Islet of Langerhans (tissue), 1 donor: ENCODE measurements at regions not wholly inside any gene's neighbourhood (a gene's known extent, or its start where the extent isn't known, plus 50 kb on each side); places are given as distances from the start of the nearest gene placed in this dataset.
A peak's percentile ranks its signal among the peaks of the same experiment; 100 is the strongest.

ENCODE experiments used
- FAIRE-seq: peaks from one replicate; lab custom pipeline; 2011; peaks lifted over from hg19 to GRCh38; lab: Jason Lieb, UNC

DNA sequence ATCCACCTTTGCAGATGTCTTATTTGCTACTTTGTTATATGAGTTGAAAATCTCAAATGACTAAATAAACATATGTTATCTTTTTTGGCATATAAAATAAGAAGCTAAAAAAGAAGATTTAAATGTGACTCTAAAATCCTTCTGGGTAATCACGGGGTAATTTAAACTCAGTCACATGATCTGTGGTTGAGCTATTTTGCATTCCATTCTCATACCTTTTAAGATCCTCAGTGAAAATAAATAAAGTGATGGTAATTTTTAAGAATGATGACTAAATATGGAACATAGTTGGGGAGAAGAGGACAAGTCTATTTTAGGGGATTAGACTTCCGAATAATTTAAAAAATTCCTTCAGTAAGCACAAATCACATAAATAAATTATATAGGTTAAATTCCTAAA lies 1076.8 kb downstream of the TUSC7 start:
- FAIRE-seq, result no peak

DNA sequence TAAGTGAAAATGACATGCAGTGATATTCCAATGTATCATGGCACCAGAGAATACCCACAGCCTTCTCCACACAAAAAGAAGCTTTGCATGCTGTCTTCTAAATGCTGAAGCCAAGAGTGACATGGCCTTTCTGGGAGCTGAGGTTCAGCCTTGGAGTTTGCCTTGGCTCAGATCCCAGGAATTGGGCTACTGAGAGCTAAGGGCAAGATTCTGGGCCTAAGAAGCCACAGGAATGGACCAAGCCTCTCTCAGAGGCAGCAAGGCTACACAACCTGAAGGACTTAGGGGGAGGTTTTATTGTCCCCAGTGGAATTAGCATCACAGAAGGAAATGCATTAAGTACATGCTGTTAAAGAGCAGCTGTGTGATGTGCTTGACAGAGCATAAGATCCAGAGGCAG lies 1078.5 kb downstream of the TUSC7 start:
- FAIRE-seq, result no peak

DNA sequence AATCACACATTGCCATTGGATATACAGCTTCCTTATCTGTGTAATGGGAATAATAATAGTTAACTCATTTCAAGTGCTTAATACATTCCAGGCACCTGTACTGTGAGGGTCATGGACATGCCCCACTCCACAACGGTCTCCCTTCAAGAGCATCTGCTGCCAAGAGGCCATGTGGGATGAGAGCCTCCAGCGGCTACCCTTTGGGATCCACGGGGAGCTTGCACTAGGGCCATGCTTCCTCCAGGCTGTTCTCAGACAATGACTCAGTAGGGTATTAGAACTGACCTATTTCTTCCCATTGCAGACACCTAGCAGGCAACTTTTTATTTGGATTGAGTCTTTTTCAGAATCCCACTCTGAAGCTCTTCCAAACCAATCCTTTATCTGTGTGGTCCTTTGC lies 1078.9 kb downstream of the TUSC7 start:
- no peak for FAIRE-seq

DNA sequence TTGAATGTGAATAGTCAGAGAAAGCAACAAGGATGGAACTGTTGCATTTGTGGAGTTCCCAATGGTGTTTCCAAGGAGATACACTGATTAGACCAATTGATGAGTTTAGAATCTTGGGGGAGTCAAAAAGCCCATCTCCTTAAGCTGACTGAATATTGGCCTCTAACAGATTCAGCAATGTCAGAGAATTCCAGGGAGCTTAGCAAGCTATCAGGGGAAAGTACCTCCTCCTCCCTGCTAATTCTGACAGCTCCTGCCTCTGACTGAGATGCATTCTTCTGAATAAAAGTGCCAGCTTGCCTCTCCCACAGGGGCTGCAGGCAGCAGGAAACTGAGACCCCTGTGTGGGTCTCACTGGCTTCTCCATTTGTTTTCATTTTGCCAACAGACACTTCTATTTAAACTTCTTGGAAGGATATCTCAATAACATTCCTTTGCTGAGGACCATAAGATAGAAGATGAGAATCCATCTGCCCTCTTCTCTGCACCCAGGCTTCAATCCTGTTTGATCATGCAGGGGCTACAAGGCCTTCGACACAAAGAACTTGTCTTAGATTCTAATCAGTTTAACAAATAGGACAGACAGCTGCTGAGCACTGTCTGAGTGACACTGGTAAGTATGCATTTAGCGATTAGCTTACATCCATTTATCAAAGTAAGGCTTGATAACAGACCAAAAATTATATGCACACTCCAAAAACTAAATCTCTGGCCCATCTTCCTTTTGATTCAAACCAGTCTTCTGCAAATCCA lies 1080.8 kb downstream of the TUSC7 start:
- no peak for FAIRE-seq

DNA sequence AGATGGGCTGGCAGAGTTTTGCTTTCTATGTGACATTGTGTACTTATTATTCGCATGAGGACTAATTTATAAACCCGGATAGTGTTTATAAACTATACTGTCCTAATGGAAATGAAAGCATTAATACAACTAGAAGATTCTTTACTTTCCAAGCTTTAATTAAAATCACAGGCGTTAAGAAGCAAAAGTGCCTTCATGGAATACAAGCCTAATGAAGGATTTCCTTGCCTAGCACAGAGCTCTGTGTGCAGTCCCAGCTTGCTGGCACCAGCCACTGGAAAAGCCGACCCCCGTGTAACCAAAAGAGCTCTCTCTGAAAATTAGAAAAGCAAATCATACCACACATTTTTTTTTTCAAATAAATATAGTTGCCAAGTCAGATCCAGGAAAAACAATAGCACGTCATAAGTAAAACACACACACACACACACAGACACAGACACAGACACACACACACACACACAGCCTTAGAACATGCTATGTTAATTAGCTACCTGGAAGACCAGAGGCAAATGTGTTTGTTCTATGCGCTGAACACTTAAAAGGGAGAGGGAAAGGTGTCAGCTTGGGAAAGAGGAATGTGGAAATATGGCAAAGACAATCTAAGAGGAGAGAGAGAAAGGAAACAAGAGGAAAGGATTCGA lies 1084.2 kb downstream of the TUSC7 start:
- FAIRE-seq, result no peak

DNA sequence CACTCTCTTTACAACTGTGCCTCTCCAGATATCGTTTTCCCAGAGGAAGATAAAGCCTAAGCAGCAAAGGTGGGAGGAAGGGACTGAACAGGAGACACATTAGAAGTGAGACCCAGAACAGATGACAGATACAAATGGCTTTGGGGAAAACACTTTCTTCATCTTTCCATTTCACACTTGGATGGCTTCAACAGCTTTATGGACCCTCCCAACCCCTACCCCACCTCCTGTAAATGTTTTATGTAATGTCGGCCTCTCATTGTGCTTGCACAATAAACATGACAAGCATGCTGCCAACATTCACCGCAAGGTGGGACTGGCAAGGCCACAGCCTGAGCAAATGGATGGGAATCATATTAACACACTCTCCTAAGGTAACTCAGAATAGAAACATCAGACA lies 1088.6 kb downstream of the TUSC7 start:
- FAIRE-seq, result no peak

- FAIRE-seq, result no peak
These were observed 1089.3 kb downstream of the TUSC7 start for GRCh38 chr3:117798687-117799386.

GRCh38 chr3:117799387-117799735 lies 1089.8 kb downstream of the TUSC7 start:
- FAIRE-seq, result no peak

DNA sequence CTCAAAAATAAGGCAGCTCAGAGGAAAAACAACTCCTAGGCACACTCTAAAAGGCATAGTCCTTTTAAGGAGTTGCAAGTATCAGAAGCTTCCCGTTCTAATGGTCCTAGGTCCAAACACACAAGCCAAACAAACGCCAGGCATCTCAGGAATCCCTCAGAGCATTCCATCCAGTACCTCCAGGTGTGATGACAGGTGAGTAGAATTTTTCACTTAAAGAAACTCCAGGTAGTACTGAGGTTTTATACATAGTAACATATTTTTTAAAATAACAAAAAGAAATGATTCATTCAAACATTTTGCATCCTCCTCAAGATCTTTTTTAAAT lies 1092.3 kb downstream of the TUSC7 start:
- FAIRE-seq, result no peak

DNA sequence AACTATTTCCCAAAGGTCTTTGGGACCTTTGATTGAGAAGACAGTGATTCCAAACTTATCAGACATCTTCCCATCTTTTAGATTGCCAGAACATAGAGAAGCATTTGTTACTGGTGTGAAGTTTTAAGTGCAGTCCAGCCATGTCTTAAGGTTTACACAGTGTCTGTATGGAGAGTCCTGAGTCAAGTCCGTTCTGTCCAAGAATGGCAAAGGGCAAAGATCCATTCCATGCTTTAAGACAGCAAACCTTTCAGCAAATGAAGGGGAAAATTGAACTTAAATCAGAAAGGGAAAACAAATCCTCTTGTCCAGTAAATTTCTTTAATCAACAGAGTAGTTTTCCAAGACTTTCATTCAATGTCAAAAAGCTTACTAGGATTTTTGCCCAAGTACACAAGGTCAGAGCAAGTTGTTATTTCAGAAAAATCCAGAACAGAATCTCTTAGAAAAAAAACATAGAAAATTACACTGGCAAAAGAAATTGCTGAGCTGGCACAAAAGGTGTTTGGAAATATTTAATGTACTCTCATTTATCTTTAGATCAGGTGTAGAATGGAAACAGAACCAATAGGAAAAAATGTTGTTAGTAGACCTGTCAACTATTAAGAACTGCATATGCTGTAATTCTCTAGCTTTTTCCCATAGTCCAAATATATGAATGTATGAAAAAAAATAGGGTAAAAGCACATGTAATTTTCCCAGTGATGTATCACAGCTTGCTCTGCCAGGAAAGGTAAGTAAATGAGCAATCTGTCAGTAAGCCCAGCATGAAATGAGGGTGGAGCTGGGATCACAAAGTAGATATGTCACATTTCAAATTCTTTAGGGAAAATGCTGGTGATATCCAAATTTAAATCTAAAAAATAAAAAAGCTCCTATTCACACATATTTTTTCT lies 1099.9 kb downstream of the TUSC7 start:
- FAIRE-seq, result peak; percentile 60

DNA sequence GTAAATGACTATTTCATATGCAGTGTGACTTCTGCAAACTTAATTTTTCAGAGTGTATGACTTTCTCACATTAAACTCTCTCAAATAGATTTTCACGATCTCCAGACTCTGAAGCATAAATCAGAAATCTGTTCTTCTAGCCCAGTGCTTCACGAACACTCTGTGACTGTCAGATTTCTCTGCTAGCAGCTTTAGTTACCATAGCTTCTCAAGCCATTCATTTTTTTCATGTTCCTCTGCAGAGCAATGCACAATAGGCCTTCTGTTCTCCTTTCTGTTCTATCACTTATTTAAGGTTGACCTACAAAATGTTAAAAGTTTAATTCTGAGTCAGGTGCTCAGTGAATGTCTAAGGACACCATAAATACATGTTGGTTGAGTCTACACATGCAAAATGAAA lies 1102.2 kb downstream of the TUSC7 start:
- no peak for FAIRE-seq

- no peak for FAIRE-seq
These were observed 1105.4 kb downstream of the TUSC7 start for GRCh38 chr3:117814975-117815374.

DNA sequence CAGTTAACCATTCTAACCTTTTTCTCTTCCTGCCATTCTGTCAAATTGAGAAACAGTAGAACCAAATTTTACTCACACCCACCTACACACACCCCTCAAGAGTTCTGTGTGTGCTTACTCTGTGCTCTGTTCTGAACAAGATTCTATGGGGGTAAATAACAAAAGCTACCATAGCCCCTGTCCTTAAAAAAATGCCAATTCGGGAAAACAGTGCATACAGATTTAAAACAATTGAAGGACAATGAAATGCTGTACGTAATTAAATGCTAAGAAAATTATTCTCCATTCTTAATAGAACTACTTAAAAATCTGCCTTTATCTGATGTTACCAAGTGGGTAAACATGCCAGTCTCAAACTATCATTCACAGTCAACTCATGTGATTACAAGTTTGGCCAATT lies 1107.5 kb downstream of the TUSC7 start:
- no peak for FAIRE-seq

DNA sequence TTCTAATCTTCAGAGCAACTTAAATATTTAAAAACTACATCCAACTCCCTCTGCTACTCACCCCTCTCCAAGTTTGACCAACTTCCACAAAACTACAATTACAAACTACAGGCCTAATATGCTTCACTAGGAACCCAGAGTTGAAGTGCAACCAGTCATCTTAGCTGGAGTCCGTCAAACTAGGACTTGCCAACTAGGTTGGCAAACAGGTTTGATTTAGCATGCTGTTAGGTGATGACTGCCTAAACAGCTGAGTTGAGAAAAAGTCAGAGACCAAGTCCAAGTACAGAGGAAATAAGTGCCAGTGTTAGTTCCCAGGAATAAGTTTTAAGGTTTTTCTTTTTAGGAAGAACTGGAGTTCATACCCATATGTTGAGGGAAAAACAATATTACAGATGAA lies 1109.0 kb downstream of the TUSC7 start:
- FAIRE-seq, result no peak

- peak; percentile 75 for FAIRE-seq
These were observed 1111.2 kb downstream of the TUSC7 start for GRCh38 chr3:117820658-117821299.

- peak; percentile 24 for FAIRE-seq
These were observed 1112.8 kb downstream of the TUSC7 start for GRCh38 chr3:117822416-117822815.

GRCh38 chr3:117836296-117836695 lies 1126.7 kb downstream of the TUSC7 start:
- FAIRE-seq, result no peak

DNA sequence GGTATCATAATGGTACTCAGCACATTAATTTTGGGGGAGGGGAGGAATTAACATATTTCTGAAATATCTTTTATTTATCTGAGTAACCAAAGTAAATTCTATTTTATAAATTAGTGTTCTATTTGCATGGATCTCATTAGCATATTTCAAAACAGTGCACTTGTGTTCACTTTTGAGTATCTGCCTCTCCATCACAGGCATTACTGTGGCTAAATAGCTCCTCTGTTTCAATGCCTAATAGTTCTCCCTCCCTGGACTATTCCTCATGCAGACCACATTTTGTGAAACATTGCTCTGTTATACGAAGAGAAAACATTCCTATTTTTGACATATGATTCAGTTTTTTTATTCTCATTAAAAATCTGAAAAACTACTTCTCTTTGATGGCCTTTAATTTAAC lies 1127.8 kb downstream of the TUSC7 start:
- FAIRE-seq, result no peak

DNA sequence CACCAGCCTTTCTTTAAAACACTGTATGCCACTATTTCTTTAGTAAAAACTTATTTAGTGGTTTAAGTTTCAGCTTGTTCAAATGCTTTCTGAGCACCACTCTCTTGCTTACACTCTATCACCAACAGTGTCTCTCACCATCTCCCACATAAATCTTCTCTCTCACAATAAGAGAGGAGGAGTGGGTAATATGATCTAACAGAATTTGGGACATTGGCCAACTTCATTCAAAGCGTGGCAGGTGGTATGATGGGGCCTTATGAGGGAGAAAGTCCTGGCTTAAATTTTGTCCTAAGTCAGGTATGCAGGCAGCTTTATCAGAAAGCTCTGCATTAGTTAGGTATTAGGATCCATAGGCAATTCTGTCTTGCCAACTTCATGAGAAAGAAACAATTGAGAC lies 1132.5 kb downstream of the TUSC7 start:
- no peak for FAIRE-seq

DNA sequence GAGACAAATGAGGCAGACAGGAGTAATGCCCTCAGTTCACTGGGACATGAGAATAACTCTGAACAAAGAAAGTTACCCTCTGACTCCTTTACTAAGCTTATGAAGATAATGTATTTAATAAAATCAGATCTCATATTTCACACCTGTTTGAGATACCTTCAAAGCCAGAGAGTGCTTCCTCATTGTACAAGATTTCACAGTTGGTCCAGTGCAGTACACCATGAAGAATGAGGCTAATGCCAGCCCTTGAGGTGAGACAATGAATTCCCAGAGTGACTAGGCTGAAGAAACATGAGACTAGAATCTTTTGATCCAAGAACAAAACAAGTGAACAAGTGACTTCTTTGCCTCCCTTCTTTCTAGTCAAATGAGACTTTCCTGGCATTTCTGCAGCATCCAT lies 1133.8 kb downstream of the TUSC7 start:
- FAIRE-seq, result no peak

GRCh38 chr3:117844676-117845075 lies 1135.1 kb downstream of the TUSC7 start:
- no peak for FAIRE-seq

GRCh38 chr3:117846238-117846637 lies 1136.7 kb downstream of the TUSC7 start:
- FAIRE-seq, result no peak
